IMR-90 (cell line): ENCODE measurements at regions not wholly inside any gene's neighbourhood (a gene's known extent, or its start where the extent isn't known, plus 50 kb on each side); places are given as distances from the start of the nearest gene placed in this dataset.

ENCODE experiments used
- BHLHE40 ChIP-seq: fragments of 150-350 bp; IDR thresholded peaks from 2 replicates; pipeline ENCODE4 v1.6.1; 2016; ENCODE audit warnings: mild to moderate bottlenecking, low read depth, low read length
- CEBPB ChIP-seq: IDR thresholded peaks from 2 replicates; pipeline ENCODE4 v1.6.1; 2012; ENCODE audit warnings: low read depth, low read length, improper control_type of control experiment
- CTCF ChIP-seq: conservative IDR thresholded peaks from 2 replicates; pipeline ENCODE4 v1.5.1; 2012; ENCODE audit warnings: mild to moderate bottlenecking, low read depth, low read length, improper control_type of control experiment
- ELK1 ChIP-seq: fragments of 150-350 bp; IDR thresholded peaks from 2 replicates; pipeline ENCODE4 v1.6.1; 2016; ENCODE audit warnings: low read depth, mild to moderate bottlenecking, low read length, moderate library complexity, borderline replicate concordance
- MAFK ChIP-seq: IDR thresholded peaks from 2 replicates; pipeline ENCODE4 v1.6.1; 2012; ENCODE audit warnings: low read depth, low read length, improper control_type of control experiment
- MAZ ChIP-seq: IDR thresholded peaks from 2 replicates; pipeline ENCODE4 v1.6.1; 2012; ENCODE audit warnings: low read depth, mild to moderate bottlenecking, low read length, improper control_type of control experiment, moderate library complexity, borderline replicate concordance
- MXI1 ChIP-seq: IDR thresholded peaks from 2 replicates; pipeline ENCODE4 v1.6.1; 2012; ENCODE audit warnings: low read depth, mild to moderate bottlenecking, low read length, moderate library complexity, borderline replicate concordance
- NFE2L2 ChIP-seq: fragments of 150-350 bp; IDR thresholded peaks from 2 replicates; pipeline ENCODE4 v1.6.1; 2016; ENCODE audit warnings: low read depth, mild to moderate bottlenecking, low read length
- POLR2A ChIP-seq: IDR thresholded peaks from 2 replicates; pipeline ENCODE4 v1.6.1; 2012; ENCODE audit warnings: mild to moderate bottlenecking, low read depth, low read length
- RAD21 ChIP-seq: IDR thresholded peaks from 2 replicates; pipeline ENCODE4 v1.6.1; 2012; ENCODE audit warnings: low read length, improper control_type of control experiment
- RCOR1 ChIP-seq: IDR thresholded peaks from 2 replicates; pipeline ENCODE4 v1.6.1; 2012; ENCODE audit warnings: mild to moderate bottlenecking, low read length, improper control_type of control experiment; ENCODE audit not compliant: insufficient replicate concordance
- RFX5 ChIP-seq: IDR thresholded peaks from 2 replicates; pipeline ENCODE4 v1.8.0; 2012; ENCODE audit warnings: low read depth, mild to moderate bottlenecking, low read length, moderate library complexity
- SMC3 ChIP-seq: fragments of 150-350 bp; IDR thresholded peaks from 2 replicates; pipeline ENCODE4 v1.6.1; 2016; ENCODE audit warnings: low read depth, mild to moderate bottlenecking, antibody characterized with exemption, low read length, moderate library complexity
- USF2 ChIP-seq: fragments of 150-350 bp; IDR thresholded peaks from 2 replicates; pipeline ENCODE4 v1.6.1; 2017; ENCODE audit warnings: mild to moderate bottlenecking, antibody characterized with exemption, low read length, low read depth

- no peak for TF ChIP-seq CEBPB
- TF ChIP-seq CTCF, result no peak
- no peak for TF ChIP-seq MAZ
- TF ChIP-seq MAFK, result no peak
- no peak for TF ChIP-seq RAD21
- no peak for TF ChIP-seq BHLHE40
- TF ChIP-seq MXI1, result no peak
- TF ChIP-seq POLR2A, result no peak
- TF ChIP-seq SMC3, result no peak
- TF ChIP-seq RCOR1, result no peak
- TF ChIP-seq ELK1, result no peak
- no peak for TF ChIP-seq USF2
- no peak for TF ChIP-seq RFX5
- TF ChIP-seq NFE2L2, result no peak
Observed at GRCh38 chr10:4475827-4476490, 350.0 kb upstream of the AKR1E2 start.
